ENCODE measurements at regions not wholly inside any gene's neighbourhood (a gene's known extent, or its start where the extent isn't known, plus 50 kb on each side); places are given as distances from the start of the nearest gene placed in this dataset.

DNA sequence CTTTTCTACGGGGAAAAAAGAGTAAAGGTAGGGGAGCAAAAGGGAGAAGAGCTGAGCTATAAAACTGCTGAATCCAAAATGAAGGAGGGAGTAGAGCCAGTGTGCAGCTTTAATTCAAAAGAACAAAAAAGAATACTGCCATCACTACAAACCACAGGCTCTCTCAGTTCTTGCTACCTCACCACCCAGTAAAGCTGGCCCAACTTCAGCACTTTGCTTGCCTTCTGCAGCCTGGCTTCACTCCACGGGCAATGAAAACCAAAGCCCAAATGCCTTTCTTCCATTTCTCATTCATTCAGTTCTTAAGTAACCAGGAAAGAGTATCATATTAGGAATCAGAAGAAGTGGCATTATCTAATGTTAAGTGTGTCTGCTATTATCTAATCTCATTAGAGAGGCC is 376.8 kb downstream of the BCOR start:
- H3K27ac ChIP-seq = no peak overlapping the region
- intact Hi-C loops (cut with DNase I; ENCODE audit: low total_unique reads) = no loop called here
- no peak overlapping the region for H3K4me3 ChIP-seq
- no peaks in the 10 kb centered on the region for H3K4me1 ChIP-seq
- H3K9me3 ChIP-seq = no peaks in the 10 kb centered on the region
- peaks cover 0 to 52% of the 10 kb centered on the region in 2 donors for H3K27me3 ChIP-seq
- TF ChIP-seq POLR2AphosphoS5 (IDR thresholded peaks at IDR 0.05) (no peak), CTCF (IDR thresholded peaks at IDR 0.05) (no peak), POLR2A (IDR thresholded peaks at IDR 0.05) (no peak)
- DNase-seq (ENCODE audit: low spot score in 2 of 2) = no peak
- no peaks in the 10 kb centered on the region for H3K36me3 ChIP-seq

GRCh38 chrX:39721566-39722279 is 376.0 kb downstream of the BCOR start:
- TF ChIP-seq POLR2AphosphoS5 (IDR thresholded peaks at IDR 0.05) = no peak
- TF ChIP-seq CTCF (IDR thresholded peaks at IDR 0.05) = no peak
- TF ChIP-seq POLR2A (IDR thresholded peaks at IDR 0.05) = no peak
- intact Hi-C loops (cut with DNase I; ENCODE audit: low total_unique reads) = no loop called here
- H3K36me3 ChIP-seq = no peaks in the 10 kb centered on the region
- no peaks in the 10 kb centered on the region for H3K9me3 ChIP-seq
- H3K4me1 ChIP-seq = no peaks in the 10 kb centered on the region
- H3K27me3 ChIP-seq = peaks cover 0 to 57% of the 10 kb centered on the region in 2 donors
- DNase-seq (ENCODE audit: low spot score in 2 of 2) = no peak
- H3K4me3 ChIP-seq = no peak overlapping the region
- no peak overlapping the region for H3K27ac ChIP-seq

DNA sequence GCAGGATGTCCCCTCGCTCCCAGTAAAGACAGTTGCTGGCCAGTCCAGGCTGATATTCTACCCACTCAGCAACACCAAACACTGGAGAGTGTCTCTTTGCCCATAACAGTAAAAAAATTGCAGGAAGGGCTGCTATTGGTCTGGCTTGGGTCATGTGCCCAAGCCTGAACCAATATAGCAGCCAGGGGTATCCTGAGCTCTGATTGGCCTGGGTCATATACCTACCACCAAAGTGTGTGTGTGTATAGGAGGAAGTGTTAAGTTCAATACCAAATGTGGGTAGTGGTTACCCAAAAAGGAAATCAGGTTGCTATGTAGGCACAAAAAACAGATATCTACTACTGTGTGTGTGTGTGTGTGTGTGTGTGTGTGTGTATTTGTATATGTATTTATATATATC is 373.2 kb downstream of the BCOR start:
- H3K9me3 ChIP-seq = peaks cover 0 to 8% of the 10 kb centered on the region in 2 donors
- peaks cover 0 to 77% of the 10 kb centered on the region in 2 donors for H3K27me3 ChIP-seq
- no peak for DNase-seq (ENCODE audit: low spot score in 2 of 2)
- H3K4me3 ChIP-seq = no peak overlapping the region
- intact Hi-C loops (cut with DNase I; ENCODE audit: low total_unique reads) = no loop called here
- no peaks in the 10 kb centered on the region for H3K36me3 ChIP-seq
- H3K27ac ChIP-seq = no peak overlapping the region
- no peaks in the 10 kb centered on the region for H3K4me1 ChIP-seq
- TF ChIP-seq CTCF (IDR thresholded peaks at IDR 0.05) (no peak), POLR2AphosphoS5 (IDR thresholded peaks at IDR 0.05) (no peak), POLR2A (IDR thresholded peaks at IDR 0.05) (no peak)

- no peak for DNase-seq (ENCODE audit: low spot score in 2 of 2)
- Histone ChIP-seq H3K4me3 (no peak overlapping the region), H3K4me1 (no peaks in the 10 kb centered on the region), H3K9me3 (peaks cover 0 to 8% of the 10 kb centered on the region in 2 donors), H3K36me3 (no peaks in the 10 kb centered on the region), H3K27ac (no peak overlapping the region), H3K27me3 (peaks cover 0 to 83% of the 10 kb centered on the region in 2 donors)
- intact Hi-C loops (cut with DNase I; ENCODE audit: low total_unique reads) = no loop called here
- TF ChIP-seq POLR2AphosphoS5 (IDR thresholded peaks at IDR 0.05) (no peak), CTCF (IDR thresholded peaks at IDR 0.05) (no peak), POLR2A (IDR thresholded peaks at IDR 0.05) (no peak)
Measured at GRCh38 chrX:39725114-39725513, 372.6 kb downstream of the BCOR start.

- intact Hi-C loops (cut with DNase I; ENCODE audit: low total_unique reads) = no loop called here
- peak in 1 of 2 donors; percentile 68 for DNase-seq (ENCODE audit: low spot score in 2 of 2)
- Histone ChIP-seq H3K4me1 (no peaks in the 10 kb centered on the region), H3K27me3 (peaks cover 0 to 86% of the 10 kb centered on the region in 2 donors), H3K4me3 (no peak overlapping the region), H3K27ac (peak overlapping the region; percentile 0 to 44), H3K9me3 (peaks cover 0 to 8% of the 10 kb centered on the region in 2 donors), H3K36me3 (no peaks in the 10 kb centered on the region)
- TF ChIP-seq CTCF (IDR thresholded peaks at IDR 0.05) (no peak), POLR2AphosphoS5 (IDR thresholded peaks at IDR 0.05) (peak in 1 of 3 donors; percentile 32), POLR2A (IDR thresholded peaks at IDR 0.05) (no peak)
Measured at GRCh38 chrX:39725928-39726619, 371.7 kb downstream of the BCOR start.
